Panc1 (cell line): ENCODE measurements at regions not wholly inside any gene's neighbourhood (a gene's known extent, or its start where the extent isn't known, plus 50 kb on each side); places are given as distances from the start of the nearest gene placed in this dataset.
A peak's percentile ranks its signal among the peaks of the same experiment; 100 is the strongest.

Experiments used
- ATAC-seq: fragments of 200-7000 bp; cut with Tn5 transposase; 2 replicates; pipeline ENCODE4 v1.9.1; 2020; ENCODE audit warnings: mild to moderate bottlenecking, moderate library complexity
- BruUV-seq: library from RNA; stranded (reverse); fragments of 400-500 nt; replicated peaks from 2 replicates; lab custom pipeline; 2021; lab: Mats Ljungman, UMichigan
- CTCF ChIA-PET: fragments of 300-600 bp; sonication (Branson Sonifier 250); formaldehyde crosslinking; loops from one replicate; lab custom pipeline; 2022; ENCODE audit warnings: antibody characterized with exemption; lab: Charles Lee
- POLR2A ChIA-PET: fragments of 300-600 bp; sonication (Branson Sonifier 250); formaldehyde crosslinking; loops from one replicate; lab custom pipeline; 2022; ENCODE audit warnings: antibody characterized with exemption; lab: Charles Lee
- DNase-seq: peaks from one replicate; pipeline ENCODE4 v3.0.0-alpha.2; 2010; ENCODE audit warnings: low read depth, low spot score
- H3K27ac ChIP-seq: 2 replicates; pipeline ENCODE4 v1.5.1; 2011; ENCODE audit warnings: mild to moderate bottlenecking, low read length, inconsistent platforms
- H3K27me3 ChIP-seq: fragments of 200-500 bp; sonication (Bioruptor generic); 2 replicates; pipeline ENCODE4 v1.6.0; 2014; ENCODE audit warnings: low read length, inconsistent platforms; ENCODE audit not compliant: control insufficient read depth, insufficient read depth
- H3K36me3 ChIP-seq: fragments of 200-500 bp; sonication (Bioruptor generic); 2 replicates; pipeline ENCODE4 v1.5.1; 2014; ENCODE audit warnings: inconsistent platforms, mild to moderate bottlenecking, low read length, moderate library complexity; ENCODE audit not compliant: control insufficient read depth, insufficient read depth
- H3K4me1 ChIP-seq: 2 replicates; pipeline ENCODE4 v1.5.1; 2011; ENCODE audit warnings: inconsistent platforms, mild to moderate bottlenecking, low read length, moderate library complexity; ENCODE audit not compliant: control insufficient read depth, insufficient read depth
- H3K4me3 ChIP-seq, 2 experiments: 2 replicates each; pipeline ENCODE4 v1.5.1; 2011 to 2012; ENCODE audit warnings: low read depth in 2 of 2, low read length in 2 of 2, mild to moderate bottlenecking in 2 of 2, inconsistent platforms in 1 of 2, moderate library complexity in 1 of 2
- H3K9me3 ChIP-seq: fragments of 200-500 bp; sonication (Bioruptor generic); 2 replicates; pipeline ENCODE4 v1.5.1; 2014; ENCODE audit warnings: low read depth, mild to moderate bottlenecking, inconsistent platforms, low read length, moderate library complexity; ENCODE audit not compliant: control insufficient read depth, insufficient read depth
- CTCF ChIP-seq: fragments of 450-650 bp; IDR thresholded peaks from 2 replicates; pipeline ENCODE4 v1.5.1; 2017; ENCODE audit warnings: mild to moderate bottlenecking
- POLR2AphosphoS5 ChIP-seq: IDR thresholded peaks from 2 replicates; pipeline ENCODE4 v1.6.1; 2012; ENCODE audit warnings: mild to moderate bottlenecking, low read depth, low read length, moderate library complexity
- REST ChIP-seq, 2 experiments: IDR thresholded peaks; 2 replicates each; pipeline ENCODE4 v1.6.1; 2011 to 2012; ENCODE audit warnings: low read depth in 2 of 2, control low read depth in 1 of 2, low read length in 1 of 2, mild to moderate bottlenecking in 1 of 2, moderate library complexity in 1 of 2; ENCODE audit not compliant: insufficient read depth in 1 of 2
- SIN3A ChIP-seq: IDR thresholded peaks from 2 replicates; pipeline ENCODE4 v1.6.1; 2012; ENCODE audit warnings: low read depth, mild to moderate bottlenecking, low read length, moderate library complexity, borderline replicate concordance; ENCODE audit not compliant: insufficient read depth
- TCF7L2 ChIP-seq: IDR thresholded peaks from 2 replicates; pipeline ENCODE4 v1.6.1; 2011; ENCODE audit warnings: mild to moderate bottlenecking, low read depth, low read length, inconsistent platforms
- in situ Hi-C: cut with HindIII; loops from 2 replicates; pipeline ENCODE4 v1.10.0; 2016; ENCODE audit warnings: low sequenced_read_pairs, low pct_unique_long_range_greater_than_20kb
- intact Hi-C: fragments of 100-400 bp; cut with micrococcal nuclease; formaldehyde crosslinking; loops from one replicate; pipeline ENCODE4 v1.10.0; 2022; ENCODE audit not compliant: unreplicated experiment

GRCh38 chr7:12090757-12091221 lies 120.3 kb upstream of the TMEM106B start:
- ChIA-PET CTCF (no interaction called here), POLR2A (no interaction called here)
- Histone ChIP-seq H3K36me3 (no peaks in the 10 kb centered on the region), H3K9me3 (peaks cover 13% of the 10 kb centered on the region), H3K4me1 (peaks cover 7% of the 10 kb centered on the region; the same call in 1 of the 2 replicates), H3K27me3 (no peaks in the 10 kb centered on the region), H3K27ac (peak overlapping the region; percentile 18; the same call in 1 of the 2 replicates), H3K4me3 (no peak overlapping the region)
- ATAC-seq: peak; percentile 46; the same call in 1 of the 2 replicates
- BruUV-seq: no TSS peak
- intact Hi-C loops (no loop called here), in situ Hi-C loops (no loop called here)
- TF ChIP-seq TCF7L2 (no peak), POLR2AphosphoS5 (no peak), SIN3A (no peak), REST (IDR thresholded peaks at IDR 0.05; ENCODE audit: insufficient read depth in 1 of 2, low read depth in 2 of 2, low read length in 1 of 2) (no peak), CTCF (no peak)
- DNase-seq: no peak

- CTCF ChIA-PET: interaction anchor here (0.6 kb wide), 1 partner anchor 438 kb away, joined by 12 read pairs; no protein-coding TSS in a partner anchor
- Histone ChIP-seq H3K27ac (peak overlapping the region; percentile 18; the same call in 1 of the 2 replicates), H3K27me3 (no peaks in the 10 kb centered on the region), H3K9me3 (peaks cover 13% of the 10 kb centered on the region), H3K4me1 (peaks cover 7% of the 10 kb centered on the region; the same call in 1 of the 2 replicates), H3K4me3 (no peak overlapping the region), H3K36me3 (no peaks in the 10 kb centered on the region)
- TF ChIP-seq CTCF (no peak), REST (IDR thresholded peaks at IDR 0.05; ENCODE audit: insufficient read depth in 1 of 2, low read depth in 2 of 2, low read length in 1 of 2) (no peak), POLR2AphosphoS5 (no peak), TCF7L2 (no peak), SIN3A (no peak)
- POLR2A ChIA-PET: no interaction called here
- no TSS peak for BruUV-seq
- intact Hi-C loops (no loop called here), in situ Hi-C loops (no loop called here)
- ATAC-seq: peak; percentile 22; the same call in 1 of the 2 replicates
- no peak for DNase-seq
Measured at GRCh38 chr7:12091231-12091630, 119.9 kb upstream of the TMEM106B start.
